B cell (primary cell): ENCODE measurements at regions not wholly inside any gene's neighbourhood (a gene's known extent, or its start where the extent isn't known, plus 50 kb on each side); places are given as distances from the start of the nearest gene placed in this dataset.

Experiments
- ATAC-seq: fragments of 200-7000 bp; cut with Tn5 transposase; one replicate; pipeline ENCODE4 v1.10.0; 2021; ENCODE audit warnings: low read depth, mild to moderate bottlenecking, moderate number of reproducible peaks, moderate library complexity
- CTCF ChIA-PET: fragments of 350-600 bp; sonication (Branson Sonifier 250); formaldehyde crosslinking; loops from one replicate; lab custom pipeline; 2021; ENCODE audit warnings: antibody characterized with exemption, inconsistent platforms; lab: Charles Lee
- POLR2A ChIA-PET: fragments of 350-600 bp; sonication (Branson Sonifier 250); formaldehyde crosslinking; loops from one replicate; lab custom pipeline; 2021; ENCODE audit warnings: antibody characterized with exemption; lab: Charles Lee
- DNase-seq: peaks from one replicate; pipeline ENCODE4 v3.0.0; 2013
- H2AFZ ChIP-seq: 2 replicates; pipeline ENCODE4 v1.6.1; 2012; ENCODE audit warnings: mild to moderate bottlenecking, low read depth, low read length; ENCODE audit not compliant: insufficient read depth, poor library complexity, severe bottlenecking
- H3K27ac ChIP-seq, 2 donors: 1 replicate in 1 of 2; 2 replicates in 1 of 2; pipeline ENCODE4 v1.5.1; 2012 to 2013; ENCODE audit warnings: low read length in 2 of 2, mild to moderate bottlenecking in 2 of 2, moderate library complexity in 1 of 2
- H3K27me3 ChIP-seq, 4 experiments: fragments of 200-600 bp in 1 of 4; sonication (generic) in 1 of 4; replicated peaks in 1 of 4; 1 replicate in 2 of 4; 2 replicates in 2 of 4; pipeline versions ENCODE4 v1.6.1 to v1.7.0; 2013 to 2016; ENCODE audit warnings: low read length in 3 of 4, mild to moderate bottlenecking in 2 of 4, mixed read lengths in 1 of 4, moderate library complexity in 1 of 4; ENCODE audit not compliant: insufficient read depth in 4 of 4, control insufficient read depth in 3 of 4; ENCODE audit errors: control extremely low read depth in 1 of 4
- H3K36me3 ChIP-seq, 2 experiments: replicated peaks in 1 of 2; 1 replicate in 1 of 2; 2 replicates in 1 of 2; pipeline versions ENCODE4 v1.6.1 to v1.7.1; 2013; ENCODE audit warnings: low read length in 1 of 2; ENCODE audit not compliant: insufficient read depth in 2 of 2, control insufficient read depth in 1 of 2; ENCODE audit errors: control extremely low read depth in 1 of 2, extremely low read depth in 1 of 2
- H3K4me1 ChIP-seq, 2 donors: fragments of 200-600 bp in 1 of 2; sonication (generic) in 1 of 2; 1 replicate in 1 of 2; 2 replicates in 1 of 2; pipeline versions ENCODE4 v1.5.1 to v1.6.1; 2013 to 2017; ENCODE audit warnings: low read length in 2 of 2; ENCODE audit not compliant: control insufficient read depth in 2 of 2, insufficient read depth in 2 of 2
- H3K4me2 ChIP-seq: replicated peaks from 2 replicates; pipeline ENCODE3; 2012; ENCODE audit warnings: mild to moderate bottlenecking, low read depth, low read length; ENCODE audit not compliant: poor library complexity, severe bottlenecking
- H3K4me3 ChIP-seq, 5 experiments: fragments of 200-600 bp in 1 of 5; sonication (generic) in 1 of 5; 1 replicate in 3 of 5; 2 replicates in 2 of 5; pipeline versions ENCODE4 v1.5.1 to v1.7.0; 2011 to 2016; ENCODE audit warnings: low read length in 4 of 5, mild to moderate bottlenecking in 4 of 5, low read depth in 2 of 5, control low read depth in 1 of 5, moderate library complexity in 1 of 5; ENCODE audit not compliant: insufficient read depth in 1 of 5; ENCODE audit errors: control extremely low read depth in 1 of 5, extremely low read depth in 1 of 5
- H3K79me2 ChIP-seq: fragments of 200-600 bp; sonication (generic); one replicate; pipeline ENCODE4 v1.6.0; 2016; ENCODE audit warnings: low read length; ENCODE audit not compliant: control insufficient read depth, insufficient read depth
- H3K9ac ChIP-seq: fragments of 200-600 bp; sonication (generic); 2 replicates; pipeline ENCODE4 v1.6.1; 2017; ENCODE audit warnings: mild to moderate bottlenecking, low read length, moderate library complexity
- H3K9me3 ChIP-seq, 3 donors: one replicate each; pipeline versions ENCODE4 v1.6.1 to v1.7.1; 2013; ENCODE audit warnings: low read length in 2 of 3; ENCODE audit not compliant: control insufficient read depth in 2 of 3, insufficient read depth in 1 of 3; ENCODE audit errors: control extremely low read depth in 1 of 3
- H4K20me1 ChIP-seq: 2 replicates; pipeline ENCODE4 v1.6.0; 2012; ENCODE audit warnings: mild to moderate bottlenecking, low read length; ENCODE audit not compliant: insufficient read depth, control insufficient read depth, poor library complexity, severe bottlenecking
- H3K27ac Mint-ChIP-seq: one replicate; pipeline ENCODE4 v1.8.0; 2021; ENCODE audit warnings: mixed read lengths
- H3K27me3 Mint-ChIP-seq: one replicate; pipeline ENCODE4 v1.8.0; 2021; ENCODE audit warnings: mixed read lengths
- H3K4me1 Mint-ChIP-seq: one replicate; pipeline ENCODE4 v1.8.0; 2021; ENCODE audit warnings: mixed read lengths
- H3K4me3 Mint-ChIP-seq: one replicate; pipeline ENCODE4 v1.8.0; 2021; ENCODE audit warnings: mixed read lengths
- H3K9me3 Mint-ChIP-seq: one replicate; pipeline ENCODE4 v1.8.0; 2022; ENCODE audit warnings: mixed read lengths; ENCODE audit not compliant: insufficient read depth
- CTCF ChIP-seq: fragments of 200-600 bp; IDR thresholded peaks from one replicate; pipeline ENCODE4 v1.8.0; 2022; ENCODE audit warnings: antibody characterized with exemption, mild to moderate bottlenecking
- EZH2 ChIP-seq: IDR thresholded peaks from 2 replicates; pipeline ENCODE4 v1.6.1; 2012; ENCODE audit warnings: borderline replicate concordance, low read depth, mild to moderate bottlenecking, moderate library complexity, low read length; ENCODE audit not compliant: insufficient read depth, poor library complexity, severe bottlenecking
- WGBS: methylation state at CpG from one replicate; pipeline ENCODE4 v1.1.5; 2013; ENCODE audit warnings: missing lambda C conversion rate; ENCODE audit not compliant: insufficient coverage; 5-methylcytosine and 5-hydroxymethylcytosine counted together
- intact Hi-C: fragments of 100-400 bp; cut with micrococcal nuclease; formaldehyde crosslinking; loops from one replicate; pipeline ENCODE4 v1.10.0; 2022

DNA sequence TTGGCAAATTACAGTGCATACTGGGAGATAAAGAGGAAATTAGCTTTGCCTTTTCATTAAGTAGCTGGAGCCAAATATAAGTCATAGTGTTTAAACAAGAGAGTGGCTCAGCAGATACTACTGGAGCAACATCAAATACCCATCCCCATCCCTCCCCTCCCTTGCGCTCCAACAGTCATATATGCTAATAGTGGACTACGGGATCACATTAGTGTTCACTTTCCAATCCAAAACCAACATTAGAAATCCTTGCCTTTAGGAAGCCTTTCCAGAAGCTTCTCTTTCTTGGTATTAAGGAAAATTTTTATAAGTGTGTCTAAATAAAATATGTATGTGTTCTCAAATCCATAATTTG is 1669.3 kb downstream of the SUCLG1 start:
- no peak for ATAC-seq
- H3K27me3 ChIP-seq = no peaks in the 10 kb centered on the region
- DNase-seq = no peak
- intact Hi-C loops = no loop called here
- no peak overlapping the region for H3K27ac ChIP-seq
- H3K9ac ChIP-seq = no peak overlapping the region
- H3K4me3 Mint-ChIP-seq = no peak overlapping the region
- H3K9me3 ChIP-seq = no peaks in the 10 kb centered on the region
- H3K9me3 Mint-ChIP-seq = no peaks in the 10 kb centered on the region
- no peaks in the 10 kb centered on the region for H3K4me1 ChIP-seq
- ChIA-PET POLR2A (no interaction called here), CTCF (no interaction called here)
- no CpG with 5 or more reads among the region's 2 CpGs for WGBS
- no peak overlapping the region for H3K4me3 ChIP-seq
- H2AFZ ChIP-seq = no peak overlapping the region
- H3K27me3 Mint-ChIP-seq = no peaks in the 10 kb centered on the region
- no peak overlapping the region for H3K4me2 ChIP-seq
- TF ChIP-seq CTCF = no peak
- no peak for TF ChIP-seq EZH2
- no peaks in the 10 kb centered on the region for H3K4me1 Mint-ChIP-seq
- H3K36me3 ChIP-seq = no peaks in the 10 kb centered on the region
- no peaks in the 10 kb centered on the region for H4K20me1 ChIP-seq
- no peak overlapping the region for H3K27ac Mint-ChIP-seq
- no peaks in the 10 kb centered on the region for H3K79me2 ChIP-seq

DNA sequence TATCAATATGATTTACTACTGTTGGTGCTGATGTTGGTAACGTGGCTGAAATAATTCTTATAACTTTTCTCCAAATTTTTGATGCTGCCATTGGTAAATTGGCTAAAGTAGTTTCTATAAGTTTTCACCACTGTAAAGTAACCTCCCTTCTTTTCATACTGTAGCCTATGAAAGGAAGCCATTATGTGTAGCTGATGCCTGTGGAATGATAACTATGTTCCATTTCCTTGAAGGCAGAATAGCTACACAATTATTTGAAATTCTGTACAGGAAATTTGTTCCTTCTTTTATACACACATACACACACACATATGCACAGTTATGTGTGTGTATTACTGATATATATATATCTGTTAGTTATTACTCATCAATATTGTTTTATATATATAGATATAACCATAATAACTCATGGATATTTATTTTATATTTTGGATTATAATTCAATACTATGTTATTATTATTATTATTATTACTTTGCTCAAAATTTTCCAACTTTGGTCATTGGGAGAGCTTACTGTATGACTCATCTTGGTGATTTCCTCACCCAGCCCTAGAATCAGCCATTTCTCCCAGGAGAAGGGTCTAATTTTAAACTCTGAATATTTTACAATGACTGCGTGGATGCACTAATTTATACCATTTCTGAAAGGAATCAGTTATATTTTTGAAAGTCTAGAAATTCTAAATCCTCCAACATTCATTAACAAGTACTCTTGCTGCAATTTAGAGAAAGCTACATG is 1677.7 kb downstream of the SUCLG1 start:
- CTCF ChIA-PET = no interaction called here
- ATAC-seq = no peak
- Histone ChIP-seq H3K4me3 (no peak overlapping the region), H3K27ac (no peak overlapping the region), H3K9ac (no peak overlapping the region), H3K79me2 (no peaks in the 10 kb centered on the region), H3K27me3 (no peaks in the 10 kb centered on the region), H3K9me3 (peaks cover 0 to 2% (median 2%) of the 10 kb centered on the region in 3 donors), H3K36me3 (no peaks in the 10 kb centered on the region), H3K4me1 (no peaks in the 10 kb centered on the region), H2AFZ (no peak overlapping the region), H4K20me1 (no peaks in the 10 kb centered on the region), H3K4me2 (no peak overlapping the region)
- H3K9me3 Mint-ChIP-seq = peaks cover 2% of the 10 kb centered on the region
- H3K27ac Mint-ChIP-seq = no peak overlapping the region
- intact Hi-C loops = no loop called here
- no peaks in the 10 kb centered on the region for H3K4me1 Mint-ChIP-seq
- DNase-seq = no peak
- TF ChIP-seq EZH2 (no peak), CTCF (no peak)
- no CpG with 5 or more reads among the region's 2 CpGs for WGBS
- H3K4me3 Mint-ChIP-seq = no peak overlapping the region
- POLR2A ChIA-PET = no interaction called here
- H3K27me3 Mint-ChIP-seq = no peaks in the 10 kb centered on the region
